HG03457 (cell line): ENCODE measurements at regions not wholly inside any gene's neighbourhood (a gene's known extent, or its start where the extent isn't known, plus 50 kb on each side); places are given as distances from the start of the nearest gene placed in this dataset.

Experiments used
- ATAC-seq: cut with Tn5 transposase; IDR thresholded peaks from one replicate; pipeline ENCODE4 v1.9.1; 2021; ENCODE audit warnings: moderate number of reproducible peaks; ENCODE audit not compliant: unreplicated experiment

DNA sequence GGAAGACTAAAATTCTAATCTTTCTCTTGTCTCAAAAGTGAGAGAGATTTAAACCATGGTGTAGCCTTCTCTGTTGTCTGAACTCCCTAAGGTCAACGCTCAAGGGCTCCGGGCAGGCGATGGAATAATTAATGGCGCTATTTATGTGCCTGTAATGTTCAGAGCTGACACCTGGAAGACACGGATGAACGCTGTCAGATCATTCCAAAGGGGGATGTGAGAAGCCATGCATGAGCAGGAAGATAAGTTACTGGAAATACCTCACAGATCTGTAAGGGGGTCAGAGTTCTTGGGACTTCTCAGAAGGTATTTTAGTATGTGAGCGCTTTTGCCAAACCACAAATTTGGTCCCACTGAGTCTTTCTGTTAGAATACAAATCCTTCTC is 73.3 kb upstream of the MTPN start:
- ATAC-seq = no peak

DNA sequence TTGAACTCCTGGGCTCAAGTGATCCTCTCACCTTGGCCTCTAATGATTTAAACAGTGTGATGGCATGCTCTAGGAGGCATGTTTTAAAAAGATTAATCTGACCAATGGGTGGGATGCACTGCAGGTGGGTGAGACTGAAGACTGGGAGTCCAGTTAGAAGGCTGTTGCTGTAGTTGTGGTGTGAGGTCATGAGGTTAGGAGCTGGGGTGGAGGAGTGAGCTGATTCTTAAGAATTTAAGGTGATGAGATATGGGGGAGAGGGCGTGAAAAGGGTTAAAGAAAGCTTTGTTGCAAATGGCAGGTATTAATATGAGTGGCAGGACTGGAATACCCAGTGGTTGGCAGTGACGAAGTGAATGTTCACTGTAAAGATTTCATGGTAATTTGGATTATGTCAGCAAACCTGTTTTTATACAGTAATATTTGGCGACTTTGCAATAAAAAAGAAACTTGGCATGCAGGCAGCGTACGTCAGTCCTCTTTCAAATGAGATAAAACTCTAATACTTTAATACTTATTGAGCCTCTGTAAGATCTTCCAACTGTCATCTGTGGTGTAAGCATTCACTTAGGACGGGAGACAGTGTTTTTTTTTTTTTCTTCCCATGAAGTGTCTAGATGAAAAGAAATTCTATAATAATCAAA is 72.8 kb upstream of the MTPN start:
- no peak for ATAC-seq

DNA sequence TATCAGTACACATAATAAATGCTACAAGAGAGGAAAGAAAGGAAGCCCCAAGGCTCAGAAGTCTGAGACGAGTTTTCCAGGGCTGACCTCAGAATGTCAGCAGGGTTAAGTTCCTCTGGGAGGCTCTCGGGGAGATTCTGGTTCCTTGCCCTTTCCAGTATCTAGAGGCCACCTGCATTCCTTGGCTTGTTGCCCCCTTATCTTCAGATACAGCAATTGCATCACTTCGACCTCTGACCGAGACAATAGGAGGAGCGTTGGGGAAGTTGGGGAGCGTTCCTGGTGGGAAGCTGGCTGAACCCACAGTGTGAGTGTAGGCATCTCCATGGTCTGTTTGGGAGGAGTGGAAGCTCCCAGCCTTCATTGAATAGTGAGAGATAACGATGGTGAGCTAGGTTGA is 72.0 kb upstream of the MTPN start:
- ATAC-seq = no peak

DNA sequence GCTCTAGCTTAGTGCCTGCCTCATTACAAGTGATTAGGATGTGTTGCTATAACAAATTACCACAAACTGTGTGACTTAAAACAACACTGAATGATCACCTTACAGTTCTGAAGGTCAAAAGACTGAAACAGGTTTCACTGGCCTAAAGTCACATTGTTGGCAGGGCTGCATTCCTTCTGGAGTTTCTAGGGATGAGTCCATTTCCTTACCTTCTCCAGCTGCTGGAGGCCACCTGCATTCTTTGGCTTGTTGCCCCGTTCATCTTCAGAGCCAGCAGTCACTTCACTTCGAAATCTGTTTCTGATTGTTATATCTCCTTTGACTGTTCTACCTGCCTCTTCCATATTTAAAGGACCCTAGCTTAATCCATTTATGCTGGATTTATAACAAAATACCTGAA is 69.4 kb upstream of the MTPN start:
- ATAC-seq = no peak

DNA sequence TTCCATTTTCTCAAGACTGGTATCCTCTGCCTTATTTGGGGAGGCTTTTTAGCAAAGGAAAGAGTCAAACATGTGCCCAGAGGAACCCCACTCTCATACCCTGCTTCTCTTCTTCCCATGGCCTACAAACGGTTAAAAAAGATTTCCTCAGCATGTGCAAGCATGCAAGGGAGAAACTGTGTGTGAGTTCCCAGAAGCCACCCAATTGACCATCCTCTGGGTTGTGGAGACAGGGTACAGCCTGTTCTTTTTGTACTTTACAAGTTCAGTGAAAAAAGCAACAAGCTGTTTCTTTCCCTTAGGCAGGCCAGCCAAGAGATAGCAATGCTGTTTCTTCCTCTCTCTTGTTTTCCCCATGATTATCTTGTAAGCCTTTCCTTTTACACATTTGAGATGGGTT is 68.8 kb upstream of the MTPN start:
- no peak for ATAC-seq

DNA sequence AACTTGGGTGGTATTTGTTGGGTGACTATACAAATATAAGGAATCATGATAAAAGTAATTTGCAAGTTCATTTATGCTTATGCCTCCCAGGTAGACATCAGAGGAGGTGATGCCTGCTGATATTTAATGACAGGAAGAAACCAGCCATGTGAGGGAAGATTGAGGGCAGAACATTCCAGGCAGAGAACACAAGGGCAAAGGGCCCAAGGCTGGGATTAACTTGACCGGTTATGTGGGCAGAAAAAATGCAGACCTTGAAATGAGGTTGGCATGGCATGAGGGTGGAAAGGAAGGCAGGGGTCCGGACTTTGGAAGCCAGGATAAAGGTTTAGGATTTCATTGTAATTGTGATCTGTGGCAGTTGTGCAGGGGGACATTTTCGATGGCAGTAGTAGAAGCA is 68.0 kb upstream of the MTPN start:
- no peak for ATAC-seq

DNA sequence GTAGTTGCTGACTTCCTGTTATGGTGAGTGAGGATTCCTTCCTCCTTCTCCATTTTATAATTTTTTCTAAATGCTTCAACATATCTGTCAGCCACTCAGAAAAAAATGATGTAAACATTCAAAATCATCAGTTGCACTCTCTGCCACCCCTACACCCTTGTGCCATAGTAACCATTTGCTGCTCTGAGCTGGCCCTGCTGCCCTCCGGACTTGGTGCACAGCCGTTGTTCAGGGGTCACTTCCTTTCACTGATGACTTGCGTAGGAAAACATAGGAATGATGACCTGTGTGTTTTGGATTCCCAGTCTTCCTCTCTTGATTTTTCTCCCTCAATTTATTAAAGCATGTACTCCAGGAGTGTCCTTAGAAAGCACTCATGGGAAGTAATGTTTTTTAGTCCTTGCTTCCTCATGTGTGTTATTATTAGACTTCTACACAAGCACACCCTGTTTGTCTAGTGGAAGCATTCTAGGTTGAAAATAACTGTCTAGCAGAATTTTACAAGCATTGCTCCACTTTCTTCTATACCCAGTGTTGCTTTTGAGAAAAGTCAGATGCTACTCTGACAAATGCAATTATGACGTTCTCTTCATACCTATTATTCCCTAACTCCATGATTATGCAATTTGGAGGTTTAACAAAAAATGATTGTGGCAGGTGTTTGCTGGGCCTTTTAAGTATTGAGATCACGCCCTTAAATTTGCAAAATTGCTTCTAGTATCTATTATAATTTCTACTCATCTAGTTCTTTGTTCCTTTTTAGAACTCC is 62.6 kb upstream of the MTPN start:
- ATAC-seq = no peak

DNA sequence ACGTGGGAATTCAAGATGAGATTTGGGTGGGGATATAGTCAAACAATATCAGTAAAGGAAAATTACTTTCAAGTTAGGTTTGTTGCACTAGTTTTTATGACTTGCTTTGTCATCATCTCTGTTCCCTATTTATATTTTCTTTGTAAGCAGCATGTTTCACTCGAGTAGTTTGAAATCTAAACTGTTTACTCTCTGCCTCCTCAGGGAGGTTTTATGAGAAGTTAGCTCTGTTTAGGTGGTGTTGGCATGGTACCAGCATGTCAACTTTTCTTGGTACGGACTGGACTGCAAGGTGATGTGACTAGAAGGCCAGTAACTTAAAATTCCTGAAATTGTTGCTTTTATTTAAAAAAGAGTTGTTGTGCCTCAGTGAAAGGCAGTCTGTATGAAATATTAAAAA is 59.2 kb upstream of the MTPN start:
- no peak for ATAC-seq

DNA sequence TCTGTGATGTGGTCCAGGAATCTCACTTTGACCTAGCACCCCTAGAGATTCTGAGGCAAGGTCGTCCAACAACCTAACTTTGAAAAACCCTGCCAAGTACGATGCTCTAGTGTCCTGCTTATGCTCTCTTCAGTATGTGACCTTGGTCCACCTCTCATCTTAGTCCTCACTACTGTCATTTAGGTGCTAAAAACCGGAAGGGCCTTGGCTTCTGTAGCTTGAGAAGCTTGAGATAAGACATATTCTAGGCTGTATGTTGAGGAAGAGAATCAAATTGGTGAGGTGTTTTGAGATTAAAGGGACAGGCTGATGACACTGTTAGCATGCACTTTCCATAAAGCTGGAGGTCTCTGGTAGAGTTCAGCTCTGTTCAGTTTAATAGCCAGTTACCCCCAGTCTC is 57.0 kb upstream of the MTPN start:
- ATAC-seq = no peak

DNA sequence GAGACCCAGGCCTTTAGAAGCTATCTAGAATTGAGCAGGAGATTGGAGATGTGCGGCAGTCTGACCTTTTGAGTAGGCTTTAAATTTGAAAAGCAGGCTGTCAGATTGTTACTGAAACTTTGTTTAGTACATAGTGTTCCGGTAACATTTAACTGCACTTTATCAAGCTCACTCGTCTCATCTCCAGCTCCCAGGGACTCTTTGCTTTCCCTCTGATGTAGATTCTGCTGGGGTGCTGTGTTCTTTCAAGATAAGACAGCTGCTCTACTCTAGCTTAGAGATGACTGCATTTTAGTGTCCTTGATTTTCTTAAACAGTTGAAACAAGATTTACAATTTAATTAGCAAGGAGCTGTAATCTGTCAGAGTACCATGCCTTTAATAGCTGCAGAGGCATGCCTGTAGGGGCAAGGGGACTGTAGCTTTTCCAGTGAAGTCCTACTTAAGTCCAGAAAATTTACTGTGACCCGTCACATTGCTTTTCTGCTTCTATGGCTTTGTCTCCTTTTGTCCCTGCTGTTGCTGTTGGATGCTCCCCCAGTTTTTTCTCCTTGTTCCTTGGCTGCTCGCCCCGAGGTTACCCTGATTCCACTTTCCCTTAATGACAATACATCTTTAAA is 56.4 kb upstream of the MTPN start:
- no peak for ATAC-seq

DNA sequence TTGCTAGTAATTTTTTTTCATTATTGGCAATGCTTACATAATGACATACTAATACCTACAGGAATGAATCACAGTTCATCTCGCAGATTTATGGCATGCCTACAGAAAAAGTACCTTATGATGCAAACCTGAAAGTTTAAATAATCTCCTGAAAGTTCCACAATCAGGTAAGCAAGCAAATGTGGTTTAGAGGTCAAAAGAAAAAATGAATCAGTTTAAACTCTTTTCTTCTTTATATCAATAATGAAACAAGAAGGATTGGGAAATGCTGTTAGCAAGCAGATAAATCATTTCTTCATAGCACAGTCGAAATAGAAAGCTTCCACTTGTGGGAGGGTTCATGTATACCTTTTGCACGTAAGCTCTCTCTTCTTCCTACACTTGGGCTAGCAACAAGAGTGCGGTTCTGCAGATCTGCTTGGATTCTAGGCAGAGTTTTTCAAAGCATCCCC is 53.7 kb upstream of the MTPN start:
- ATAC-seq = peak; percentile 89

DNA sequence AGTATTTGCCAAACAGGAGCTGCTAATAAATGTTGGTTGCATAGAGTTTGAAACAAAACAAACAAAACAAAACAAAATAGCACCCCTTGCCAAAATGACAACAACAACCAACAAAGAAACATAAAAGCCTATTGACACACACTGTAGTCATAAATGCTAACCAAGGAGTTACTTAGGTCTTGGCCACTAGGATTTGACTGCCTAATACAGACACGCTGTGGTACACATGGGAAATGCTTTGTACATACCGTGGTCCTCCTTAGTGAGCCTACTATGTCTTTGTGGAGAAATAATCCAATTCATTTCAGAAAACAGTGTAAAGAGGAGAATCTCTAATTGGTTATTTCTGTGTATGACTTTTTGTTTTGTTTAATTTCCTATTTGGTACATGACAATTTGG is 53.2 kb upstream of the MTPN start:
- no peak for ATAC-seq

DNA sequence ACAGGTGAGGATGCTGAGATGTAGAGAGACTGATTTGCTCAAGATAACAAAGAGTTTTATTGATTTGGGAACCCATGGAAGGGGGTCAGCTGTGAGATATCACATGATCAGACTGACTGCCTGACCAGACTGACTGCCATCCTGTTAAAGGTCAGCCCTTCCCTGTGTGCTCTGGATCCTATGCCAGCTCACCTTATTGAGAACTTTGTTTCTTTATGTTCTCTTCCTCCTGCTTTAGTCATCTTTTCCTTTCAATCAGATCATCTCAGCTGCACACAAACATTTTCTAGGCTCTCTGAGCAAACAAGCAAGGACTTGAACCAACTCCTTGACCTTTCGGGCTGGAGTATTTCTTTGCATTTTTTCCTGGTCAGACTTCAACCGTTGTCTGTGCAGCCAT is 50.0 kb upstream of the MTPN start:
- ATAC-seq = no peak
